NCI-H345 (cell line): ENCODE measurements at regions not wholly inside any gene's neighbourhood (a gene's known extent, or its start where the extent isn't known, plus 50 kb on each side); places are given as distances from the start of the nearest gene placed in this dataset.

Experiments used
- DNase-seq: peaks from one replicate; lab custom pipeline; 2025; lab: John Stamatoyannopoulos, UW

DNA sequence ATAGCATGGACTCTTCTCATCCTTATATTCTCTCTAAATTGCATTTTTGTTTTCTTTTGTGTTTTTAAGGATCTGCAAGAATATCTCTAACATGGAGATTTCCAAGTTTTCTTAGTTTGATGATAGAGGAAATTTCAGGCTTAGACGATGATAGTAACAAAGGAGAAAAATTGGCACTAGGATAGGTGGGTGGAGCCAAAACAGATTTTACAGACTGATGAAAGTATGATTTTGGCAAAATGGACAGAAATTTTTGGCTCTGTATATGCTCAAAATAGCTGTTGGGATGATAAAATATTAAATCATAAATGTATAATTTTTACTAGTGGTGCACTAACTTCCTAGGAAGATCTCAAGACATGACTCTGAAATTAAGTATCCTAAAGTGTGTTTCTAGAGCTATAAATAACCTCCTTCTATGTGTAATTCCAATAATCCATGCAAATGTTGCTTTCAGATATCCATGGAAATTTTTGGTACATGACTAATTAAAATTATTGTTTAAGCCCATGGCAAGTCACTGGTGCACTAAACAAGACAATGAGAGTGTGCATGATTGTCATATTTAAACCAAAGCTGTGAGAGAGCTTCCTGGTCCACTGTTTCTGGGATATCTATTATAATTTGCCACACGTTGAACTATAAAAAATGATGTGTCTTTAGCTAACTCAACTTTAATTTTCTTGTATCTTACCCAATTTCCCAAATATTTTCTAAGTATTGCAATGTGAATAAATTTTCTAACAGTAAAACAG lies 55.8 kb upstream of the NBEA start:
- no peak for DNase-seq

DNA sequence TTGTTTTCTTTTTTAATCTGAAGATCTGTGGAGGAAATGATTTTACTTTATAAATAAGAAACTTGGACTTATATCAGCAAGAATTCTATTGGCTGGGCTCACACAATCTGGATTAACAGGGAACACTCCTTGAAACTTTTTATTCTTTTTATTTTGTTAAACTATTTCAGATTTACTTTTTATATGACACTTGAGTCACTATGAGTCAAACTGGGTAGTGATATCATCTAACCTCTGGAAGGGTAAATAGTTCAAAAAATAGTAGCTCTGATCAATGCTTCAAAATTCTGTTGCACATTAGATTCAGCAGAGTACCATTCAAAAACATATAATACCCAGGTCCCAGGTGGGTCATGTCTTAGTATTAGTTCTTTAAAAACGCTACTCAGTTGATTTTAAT lies 55.1 kb upstream of the NBEA start:
- DNase-seq = no peak
